Stimulated activated CD4-positive, alpha-beta T cell treated with anti-CD3 and anti-CD28 coated beads, TNF-alpha, amount 100 ng/mL, for 24 hours (primary cell): ENCODE measurements at regions not wholly inside any gene's neighbourhood (a gene's known extent, or its start where the extent isn't known, plus 50 kb on each side); places are given as distances from the start of the nearest gene placed in this dataset.

ENCODE experiments used
- DNase-seq, 3 experiments: peaks; one replicate each; pipeline ENCODE4 v3.0.0-alpha.2; 2020; ENCODE audit warnings: low read depth in 3 of 3

GRCh38 chr3:168844894-168845482 lies 749.3 kb upstream of the GOLIM4 start:
- no peak for DNase-seq

- DNase-seq, result no peak
Observed at GRCh38 chr3:168844472-168844871, 748.7 kb upstream of the GOLIM4 start.

- DNase-seq, result no peak
Observed at GRCh38 chr3:168843481-168843880, 747.8 kb upstream of the GOLIM4 start.

- DNase-seq, result no peak
Observed at GRCh38 chr3:168839653-168840052, 743.9 kb upstream of the GOLIM4 start.

- DNase-seq, result no peak
Observed at GRCh38 chr3:168834558-168834957, 738.8 kb upstream of the GOLIM4 start.

GRCh38 chr3:168828943-168829342 lies 733.2 kb upstream of the GOLIM4 start:
- DNase-seq, result no peak

- DNase-seq, result no peak
Observed at GRCh38 chr3:168828536-168828935, 732.8 kb upstream of the GOLIM4 start.

- DNase-seq, result no peak
Observed at GRCh38 chr3:168828014-168828413, 732.3 kb upstream of the GOLIM4 start.

GRCh38 chr3:168824107-168824506 lies 728.4 kb upstream of the GOLIM4 start:
- DNase-seq, result no peak

- DNase-seq, result no peak
Observed at GRCh38 chr3:168823466-168823865, 727.7 kb upstream of the GOLIM4 start.

- no peak for DNase-seq
Observed at GRCh38 chr3:168820810-168821415, 725.2 kb upstream of the GOLIM4 start.

- DNase-seq, result no peak
Observed at GRCh38 chr3:168817177-168817576, 721.5 kb upstream of the GOLIM4 start.

- no peak for DNase-seq
Observed at GRCh38 chr3:168815946-168816345, 720.2 kb upstream of the GOLIM4 start.

- DNase-seq, result no peak
Observed at GRCh38 chr3:168813225-168813802, 717.6 kb upstream of the GOLIM4 start.

- no peak for DNase-seq
Observed at GRCh38 chr3:168812234-168812633, 716.5 kb upstream of the GOLIM4 start.

GRCh38 chr3:168808596-168808995 lies 712.9 kb upstream of the GOLIM4 start:
- no peak for DNase-seq

- DNase-seq, result no peak
Observed at GRCh38 chr3:168807448-168807847, 711.7 kb upstream of the GOLIM4 start.

- DNase-seq, result no peak
Observed at GRCh38 chr3:168806871-168807270, 711.1 kb upstream of the GOLIM4 start.

GRCh38 chr3:168803536-168803935 lies 707.8 kb upstream of the GOLIM4 start:
- DNase-seq, result no peak

- no peak for DNase-seq
Observed at GRCh38 chr3:168802766-168803165, 707.0 kb upstream of the GOLIM4 start.

GRCh38 chr3:168801794-168802193 lies 706.1 kb upstream of the GOLIM4 start:
- no peak for DNase-seq

GRCh38 chr3:168796339-168796738 lies 700.6 kb upstream of the GOLIM4 start:
- DNase-seq, result no peak

- DNase-seq, result no peak
Observed at GRCh38 chr3:168794427-168794826, 698.7 kb upstream of the GOLIM4 start.

GRCh38 chr3:168782193-168782592 lies 686.5 kb upstream of the GOLIM4 start:
- DNase-seq, result no peak
